Fibroblast of villous mesenchyme (primary cell): ENCODE measurements at regions not wholly inside any gene's neighbourhood (a gene's known extent, or its start where the extent isn't known, plus 50 kb on each side); places are given as distances from the start of the nearest gene placed in this dataset.
A peak's percentile ranks its signal among the peaks of the same experiment; 100 is the strongest.

Experiments
- DNase-seq: peaks from one replicate; pipeline ENCODE4 v3.0.0-alpha.2; 2010; ENCODE audit warnings: low read depth
- H3K4me3 ChIP-seq: 2 replicates; pipeline ENCODE4 v1.5.1; 2011; ENCODE audit warnings: low read depth, mild to moderate bottlenecking, low read length
- TF ChIP-seq, protein P1 (sequence below): IDR thresholded peaks from 2 replicates; pipeline ENCODE4 v1.5.1; 2012; ENCODE audit warnings: low read depth, mild to moderate bottlenecking, low read length; ENCODE audit not compliant: insufficient read depth

DNA sequence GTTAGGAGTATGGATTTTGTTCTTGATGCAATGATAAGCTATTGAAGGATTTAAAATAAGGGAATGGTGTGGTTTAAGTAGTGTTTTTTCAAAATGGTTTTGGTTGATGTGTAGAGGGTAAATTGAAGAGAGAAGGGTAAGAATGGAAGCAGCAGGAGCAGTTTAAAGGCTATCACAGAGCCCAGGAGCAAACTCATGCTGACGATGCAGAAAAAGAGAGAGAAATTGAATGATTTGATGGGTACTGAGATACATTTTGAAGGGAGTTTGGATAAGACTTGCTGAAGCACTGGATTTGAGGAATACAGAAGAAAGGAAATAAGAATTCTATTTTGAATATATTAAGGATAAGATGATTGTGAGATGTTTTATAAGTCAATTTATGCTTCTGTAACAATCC lies 300.8 kb upstream of the LYPLAL1 start:
- TF ChIP-seq, protein P1, sequence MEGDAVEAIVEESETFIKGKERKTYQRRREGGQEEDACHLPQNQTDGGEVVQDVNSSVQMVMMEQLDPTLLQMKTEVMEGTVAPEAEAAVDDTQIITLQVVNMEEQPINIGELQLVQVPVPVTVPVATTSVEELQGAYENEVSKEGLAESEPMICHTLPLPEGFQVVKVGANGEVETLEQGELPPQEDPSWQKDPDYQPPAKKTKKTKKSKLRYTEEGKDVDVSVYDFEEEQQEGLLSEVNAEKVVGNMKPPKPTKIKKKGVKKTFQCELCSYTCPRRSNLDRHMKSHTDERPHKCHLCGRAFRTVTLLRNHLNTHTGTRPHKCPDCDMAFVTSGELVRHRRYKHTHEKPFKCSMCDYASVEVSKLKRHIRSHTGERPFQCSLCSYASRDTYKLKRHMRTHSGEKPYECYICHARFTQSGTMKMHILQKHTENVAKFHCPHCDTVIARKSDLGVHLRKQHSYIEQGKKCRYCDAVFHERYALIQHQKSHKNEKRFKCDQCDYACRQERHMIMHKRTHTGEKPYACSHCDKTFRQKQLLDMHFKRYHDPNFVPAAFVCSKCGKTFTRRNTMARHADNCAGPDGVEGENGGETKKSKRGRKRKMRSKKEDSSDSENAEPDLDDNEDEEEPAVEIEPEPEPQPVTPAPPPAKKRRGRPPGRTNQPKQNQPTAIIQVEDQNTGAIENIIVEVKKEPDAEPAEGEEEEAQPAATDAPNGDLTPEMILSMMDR = no peak
- no peak overlapping the region for H3K4me3 ChIP-seq
- DNase-seq = no peak

DNA sequence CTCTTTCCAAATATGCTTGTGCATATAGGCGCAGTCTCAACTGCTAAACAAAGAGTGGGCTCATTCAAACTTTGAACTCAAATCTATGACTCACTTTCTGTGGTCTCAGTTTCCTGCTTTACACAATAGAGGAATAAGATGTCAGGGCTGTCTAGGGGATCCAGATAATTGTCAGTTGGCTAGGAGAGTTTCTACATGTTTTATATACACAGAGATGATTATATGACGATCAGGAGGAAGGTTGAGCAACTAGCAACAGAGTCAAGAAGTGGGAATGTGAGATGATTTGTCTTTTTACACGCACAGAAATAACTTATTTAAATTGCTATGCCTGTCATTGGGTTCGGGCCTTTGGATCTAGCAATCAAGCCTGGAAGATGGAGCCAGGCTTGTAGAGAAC lies 299.4 kb upstream of the LYPLAL1 start:
- peak; percentile 57 for DNase-seq
- H3K4me3 ChIP-seq = no peak overlapping the region
- TF ChIP-seq, protein P1 = no peak

DNA sequence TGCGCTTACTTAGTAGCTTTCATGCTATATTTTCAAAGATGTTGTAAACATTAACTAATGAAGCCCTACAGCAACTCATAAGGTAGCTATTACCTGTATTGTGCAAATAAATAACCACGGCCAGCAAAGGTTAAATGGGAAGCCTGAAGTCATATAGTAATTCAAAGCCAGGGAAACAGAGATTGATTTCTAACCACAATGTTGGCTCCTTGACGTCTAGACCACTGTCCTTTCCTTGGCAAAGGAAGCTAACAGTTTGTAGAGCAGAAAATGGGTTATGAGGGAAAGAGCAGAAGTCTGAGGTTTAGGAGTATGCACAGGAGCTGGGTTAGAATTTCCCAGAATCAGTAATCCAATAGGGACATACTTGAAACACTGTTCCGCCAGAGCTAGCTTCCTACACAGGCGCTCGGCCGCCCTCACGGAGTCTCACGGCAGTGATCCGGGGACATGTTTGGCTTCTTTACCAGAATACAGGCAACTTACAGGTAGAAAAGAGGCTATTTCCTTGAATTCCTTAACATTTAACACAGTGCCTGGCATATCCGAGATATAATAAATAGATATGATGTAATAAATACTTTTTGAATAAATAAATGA lies 298.8 kb upstream of the LYPLAL1 start:
- TF ChIP-seq, protein P1 = no peak
- no peak overlapping the region for H3K4me3 ChIP-seq
- DNase-seq = no peak

DNA sequence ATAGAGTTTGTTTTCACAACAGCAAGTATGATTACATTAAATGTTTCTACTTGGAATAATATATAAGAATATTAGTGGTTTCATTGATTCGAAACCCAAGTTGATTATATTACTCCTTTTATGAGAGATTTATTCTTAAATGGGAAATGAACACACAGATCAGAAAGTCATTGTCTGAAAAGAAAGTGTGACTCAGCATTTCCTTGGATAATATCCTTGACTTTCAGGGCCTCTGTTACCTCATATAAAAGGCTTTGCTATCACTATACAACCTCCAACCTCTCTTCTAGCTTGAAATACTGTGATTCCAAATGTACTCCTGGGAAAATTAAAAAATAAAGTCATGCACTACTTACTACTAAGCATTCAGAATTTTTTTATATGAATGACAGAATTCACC lies 295.3 kb upstream of the LYPLAL1 start:
- TF ChIP-seq, protein P1 = no peak
- peak; percentile 26 for DNase-seq
- no peak overlapping the region for H3K4me3 ChIP-seq

DNA sequence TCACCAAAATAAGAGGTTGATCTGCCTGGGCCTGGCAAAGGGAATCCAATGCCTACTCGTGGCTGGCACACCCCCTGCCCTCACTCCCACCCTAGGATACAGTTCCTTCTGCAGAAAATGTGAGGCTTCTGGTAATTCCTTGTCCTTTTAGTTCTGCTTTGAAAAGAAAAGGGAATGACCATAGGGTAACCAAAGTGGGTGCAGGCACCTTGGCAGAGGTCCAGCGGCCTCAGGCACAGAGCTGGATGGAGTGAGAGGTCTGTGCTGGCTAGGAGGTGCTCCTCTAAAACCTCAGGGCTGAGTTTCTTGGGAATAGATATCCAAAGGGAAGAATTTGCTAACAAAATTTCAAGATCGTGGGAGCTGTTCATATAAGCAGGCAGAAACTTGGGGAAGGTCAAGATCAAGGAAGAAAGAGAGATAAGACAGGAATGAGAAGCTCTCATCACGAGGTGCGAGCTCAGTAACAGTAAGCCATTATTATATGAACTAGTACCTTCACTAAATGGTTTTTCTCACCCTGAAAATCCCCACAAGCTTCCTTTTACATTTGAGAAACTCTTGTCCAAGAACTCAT lies 293.1 kb upstream of the LYPLAL1 start:
- DNase-seq = no peak
- TF ChIP-seq, protein P1 = no peak
- H3K4me3 ChIP-seq = no peak overlapping the region

DNA sequence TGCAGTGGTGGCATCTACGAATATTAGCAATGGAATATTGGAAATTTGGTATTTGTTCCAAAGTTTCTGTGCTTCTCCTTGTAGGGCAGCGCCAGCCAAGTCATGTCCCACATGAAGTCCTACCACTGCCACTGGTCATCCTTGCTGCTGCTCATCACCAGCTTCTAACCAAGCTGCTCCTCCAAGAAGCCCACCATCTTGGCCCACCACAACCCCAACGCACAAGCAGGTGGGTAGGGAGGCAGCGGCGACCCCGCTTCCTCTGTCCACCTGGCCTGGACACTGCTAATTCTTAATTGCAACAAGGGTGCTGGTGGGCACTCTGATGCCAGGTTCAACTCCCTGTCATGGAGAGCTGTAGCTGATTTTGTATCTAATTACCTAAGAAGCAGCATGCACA lies 291.2 kb upstream of the LYPLAL1 start:
- no peak overlapping the region for H3K4me3 ChIP-seq
- TF ChIP-seq, protein P1 = no peak
- no peak for DNase-seq
